ENCODE measurements at regions not wholly inside any gene's neighbourhood (a gene's known extent, or its start where the extent isn't known, plus 50 kb on each side); places are given as distances from the start of the nearest gene placed in this dataset.

- Histone ChIP-seq H3K4me3 (no peak overlapping the region), H3K27ac (no peak overlapping the region)
- DNase-seq (ENCODE audit: low spot score) = no peak
- no peak for TF ChIP-seq CTCF (IDR thresholded peaks at IDR 0.05)
Measured at GRCh38 chr2:81437456-81438000, 1133.0 kb upstream of the LRRTM1 start.

GRCh38 chr2:81436256-81436655 lies 1131.7 kb upstream of the LRRTM1 start:
- no peak for DNase-seq (ENCODE audit: low spot score)
- no peak for TF ChIP-seq CTCF (IDR thresholded peaks at IDR 0.05)
- Histone ChIP-seq H3K4me3 (no peak overlapping the region), H3K27ac (no peak overlapping the region)

GRCh38 chr2:81412681-81413080 lies 1108.1 kb upstream of the LRRTM1 start:
- TF ChIP-seq CTCF (IDR thresholded peaks at IDR 0.05) = no peak
- Histone ChIP-seq H3K27ac (no peak overlapping the region), H3K4me3 (no peak overlapping the region)
- no peak for DNase-seq (ENCODE audit: low spot score)

- no peak for DNase-seq (ENCODE audit: low spot score)
- H3K4me3 ChIP-seq = no peak overlapping the region
- no peak overlapping the region for H3K27ac ChIP-seq
- no peak for TF ChIP-seq CTCF (IDR thresholded peaks at IDR 0.05)
Measured at GRCh38 chr2:81403508-81403907, 1099.0 kb upstream of the LRRTM1 start.

GRCh38 chr2:81396417-81397019 lies 1092.0 kb upstream of the LRRTM1 start:
- H3K4me3 ChIP-seq = no peak overlapping the region
- H3K27ac ChIP-seq = no peak overlapping the region
- DNase-seq (ENCODE audit: low spot score) = no peak
- TF ChIP-seq CTCF (IDR thresholded peaks at IDR 0.05) = no peak

- H3K4me3 ChIP-seq = no peak overlapping the region
- DNase-seq (ENCODE audit: low spot score) = no peak
- no peak overlapping the region for H3K27ac ChIP-seq
- TF ChIP-seq CTCF (IDR thresholded peaks at IDR 0.05) = no peak
Measured at GRCh38 chr2:81395746-81396145, 1091.2 kb upstream of the LRRTM1 start.

- DNase-seq (ENCODE audit: low spot score) = no peak
- H3K27ac ChIP-seq = no peak overlapping the region
- no peak overlapping the region for H3K4me3 ChIP-seq
- no peak for TF ChIP-seq CTCF (IDR thresholded peaks at IDR 0.05)
Measured at GRCh38 chr2:81389203-81389602, 1084.7 kb upstream of the LRRTM1 start.

All from coronary artery (tissue), 2 donors.